ENCODE measurements at regions not wholly inside any gene's neighbourhood (a gene's known extent, or its start where the extent isn't known, plus 50 kb on each side); places are given as distances from the start of the nearest gene placed in this dataset.

GRCh38 chr2:203619267-203619878, 84.3 kb upstream of the RAPH1 start:
- TF ChIP-seq CTCF (IDR thresholded peaks at IDR 0.05) (no peak), POLR2A (IDR thresholded peaks at IDR 0.05) (no peak), EP300 (IDR thresholded peaks at IDR 0.05) (no peak)

Data from ovary (tissue), 3 donors.